HCEC 1CT (cell line): ENCODE measurements at regions not wholly inside any gene's neighbourhood (a gene's known extent, or its start where the extent isn't known, plus 50 kb on each side); places are given as distances from the start of the nearest gene placed in this dataset.
A peak's percentile ranks its signal among the peaks of the same experiment; 100 is the strongest.

Experiments
- DNase-seq: peaks from one replicate; pipeline ENCODE4 v3.0.0-alpha.2; 2017

DNA sequence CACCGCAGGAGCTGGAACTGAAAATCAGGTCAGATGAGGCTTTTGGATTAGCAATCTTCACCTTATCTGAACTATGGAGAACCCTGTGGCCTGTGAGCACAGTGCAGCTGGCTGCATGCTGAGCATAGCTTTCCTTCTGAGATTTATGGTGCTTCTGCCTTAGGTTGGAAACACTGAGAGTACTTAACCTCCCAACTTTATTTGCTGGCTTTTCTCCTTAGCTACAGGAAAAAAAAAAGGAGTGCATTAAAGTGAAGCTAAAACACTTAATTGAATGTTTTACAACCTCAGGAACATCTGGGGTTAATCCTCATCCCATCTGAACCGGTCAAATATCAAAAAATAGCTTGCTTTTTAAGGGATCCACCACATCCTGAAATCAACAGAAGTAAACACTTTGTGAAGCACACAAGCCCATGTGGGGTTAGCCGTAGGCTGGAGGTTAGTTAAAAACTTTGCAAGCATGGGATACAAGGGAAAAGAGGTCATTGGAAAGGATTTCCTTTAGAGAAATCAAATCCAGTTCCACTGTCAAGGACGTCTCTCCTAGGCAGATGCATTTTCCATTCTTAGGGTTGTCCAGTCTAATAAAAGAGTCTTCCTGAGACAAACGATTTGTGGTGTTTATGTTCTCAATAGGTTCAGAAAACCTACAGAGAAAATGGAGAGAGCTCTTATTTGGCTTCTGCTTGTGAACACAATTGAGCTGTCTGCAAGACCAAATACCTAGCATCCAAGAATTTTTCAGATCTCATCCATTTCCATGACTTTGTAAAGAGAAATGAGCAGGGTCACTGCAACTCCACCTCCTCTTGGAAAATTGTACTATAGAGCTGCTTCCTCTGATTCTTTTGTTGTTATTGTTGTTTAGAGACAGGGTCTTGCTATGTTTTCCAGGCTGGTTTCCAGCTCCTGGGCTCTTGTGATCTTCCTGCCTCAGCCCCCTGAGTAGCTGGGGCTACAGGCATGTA, 470.4 kb upstream of the IGFBP3 start:
- DNase-seq: peak; percentile 38

DNA sequence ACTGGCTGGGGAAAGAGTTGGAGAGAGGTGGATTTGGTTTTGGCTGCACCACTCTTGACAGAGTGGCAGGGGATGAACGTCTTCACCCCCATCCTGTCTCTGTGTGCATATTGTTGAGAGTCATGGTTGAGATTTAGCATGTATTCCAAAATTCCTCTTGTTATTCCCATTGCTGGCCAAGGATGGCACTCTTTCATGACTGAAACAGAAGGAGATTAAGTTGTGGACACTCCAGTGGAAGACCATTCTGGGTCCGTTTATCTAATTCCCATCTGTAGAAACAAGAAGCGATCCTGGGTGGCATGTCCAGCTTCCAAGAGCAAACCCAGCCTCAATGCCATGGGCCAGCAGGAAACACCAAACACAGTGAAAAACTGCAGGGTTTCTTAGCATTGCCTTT, 469.0 kb upstream of the IGFBP3 start:
- DNase-seq: peak; percentile 14

DNA sequence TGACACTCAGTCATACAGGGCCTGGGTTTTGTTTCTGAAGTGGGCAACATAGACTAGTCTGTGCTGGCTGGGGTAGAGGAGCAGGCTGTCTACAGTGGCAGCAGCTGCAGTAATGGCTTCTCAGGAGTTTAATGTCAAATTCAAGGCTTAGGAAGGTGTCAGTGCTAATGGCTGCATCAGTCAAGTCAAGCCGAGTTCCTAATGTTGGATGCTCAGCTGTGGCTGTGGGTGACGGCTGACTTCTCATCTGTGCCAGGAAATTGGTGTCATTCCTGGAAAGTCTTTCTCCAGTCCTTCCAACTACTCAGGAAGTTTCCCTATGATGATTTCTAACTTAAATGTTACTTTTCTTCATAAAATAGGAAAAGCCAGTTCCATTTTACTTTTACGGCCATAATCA, 468.1 kb upstream of the IGFBP3 start:
- DNase-seq: no peak

DNA sequence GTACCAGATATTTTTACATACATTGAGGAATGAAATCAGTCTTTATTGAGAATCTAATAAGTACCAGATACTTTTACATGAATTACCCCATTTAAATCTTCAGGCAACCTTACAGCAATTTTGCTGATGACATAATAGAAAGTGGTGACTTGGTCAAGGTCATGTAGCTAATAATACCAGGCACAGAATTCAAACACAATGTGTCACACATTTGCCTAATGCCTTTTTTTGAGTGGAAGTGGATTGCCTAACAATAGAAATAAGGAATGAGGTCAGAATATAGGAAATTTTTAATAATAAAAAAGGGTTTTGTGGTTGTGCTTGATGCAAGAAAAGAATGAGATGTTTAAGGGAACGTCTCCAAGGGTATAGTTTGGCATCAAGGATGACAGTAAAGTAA, 466.6 kb upstream of the IGFBP3 start:
- peak; percentile 78 for DNase-seq

DNA sequence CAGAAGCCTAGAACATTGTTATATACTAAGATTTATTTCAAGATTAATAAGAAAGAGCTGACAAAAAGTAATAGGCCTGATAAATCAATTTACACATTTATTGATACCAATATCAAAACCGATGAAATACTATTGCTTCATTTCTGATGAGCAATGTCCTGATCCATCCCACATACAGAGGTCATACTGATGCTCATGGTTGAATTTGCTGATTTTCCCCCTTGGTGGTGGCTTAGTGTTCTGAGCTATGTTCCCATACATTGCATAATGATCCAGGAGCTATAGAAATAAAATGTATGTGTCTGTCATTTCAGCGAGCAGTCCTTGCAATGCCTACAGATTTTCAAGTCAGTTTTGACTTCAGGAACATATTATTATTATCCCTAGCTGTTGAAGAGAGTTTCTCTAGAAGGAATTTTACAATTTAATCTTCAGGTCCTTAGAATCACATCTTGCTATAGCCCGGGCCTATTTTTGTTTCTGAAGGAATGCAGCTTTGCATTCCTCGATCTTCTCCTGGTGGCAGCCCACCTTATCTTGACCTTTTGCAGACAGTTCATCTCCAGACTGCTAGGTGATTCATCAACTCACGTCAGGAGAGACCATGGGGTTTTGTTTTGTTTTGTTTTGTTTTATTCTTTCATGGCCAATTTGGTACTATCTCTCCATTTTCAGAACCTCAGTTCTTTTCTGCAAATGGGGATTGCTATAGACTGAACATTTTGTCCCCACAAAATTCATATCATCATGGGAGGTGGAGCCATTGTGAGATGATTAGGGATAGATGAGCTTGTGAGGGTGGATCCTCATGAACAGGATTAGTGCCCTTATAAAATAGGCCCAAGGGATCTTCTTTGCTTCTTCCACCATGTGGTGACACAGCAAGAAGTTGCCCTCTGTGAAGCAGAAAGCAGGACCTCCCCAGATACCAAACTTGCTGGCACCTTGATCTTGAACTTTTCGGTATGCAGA, 465.6 kb upstream of the IGFBP3 start:
- DNase-seq: peak; percentile 10

DNA sequence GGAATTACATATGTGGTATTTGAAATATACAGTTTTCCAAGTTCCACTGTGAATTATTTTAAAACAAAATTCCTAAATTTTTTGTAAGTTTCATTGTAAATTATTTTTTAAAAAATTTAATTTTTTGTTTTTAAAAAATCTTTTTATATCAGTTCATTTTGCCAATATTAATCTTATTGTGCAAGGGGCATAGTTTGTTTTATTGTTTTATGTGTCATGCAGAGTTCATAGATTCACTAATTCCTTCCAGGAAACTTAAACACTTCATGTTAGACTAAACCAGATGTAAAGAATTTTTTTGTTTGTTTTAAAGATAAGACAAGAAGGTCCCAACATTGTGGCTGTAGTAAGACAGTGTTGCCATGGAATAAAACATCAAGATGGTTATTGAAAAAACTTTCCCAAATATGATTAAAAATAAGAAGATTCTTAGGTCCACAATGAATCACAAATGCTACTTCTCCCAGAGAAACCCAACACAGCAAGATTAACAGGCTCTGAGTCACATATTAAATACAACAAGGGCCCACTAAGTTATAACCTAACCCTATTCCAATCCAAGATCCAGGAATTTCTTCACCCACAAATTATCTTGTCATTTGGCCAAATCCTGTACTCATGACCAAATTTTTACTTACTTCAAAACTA, 464.7 kb upstream of the IGFBP3 start:
- DNase-seq: peak; percentile 98

DNA sequence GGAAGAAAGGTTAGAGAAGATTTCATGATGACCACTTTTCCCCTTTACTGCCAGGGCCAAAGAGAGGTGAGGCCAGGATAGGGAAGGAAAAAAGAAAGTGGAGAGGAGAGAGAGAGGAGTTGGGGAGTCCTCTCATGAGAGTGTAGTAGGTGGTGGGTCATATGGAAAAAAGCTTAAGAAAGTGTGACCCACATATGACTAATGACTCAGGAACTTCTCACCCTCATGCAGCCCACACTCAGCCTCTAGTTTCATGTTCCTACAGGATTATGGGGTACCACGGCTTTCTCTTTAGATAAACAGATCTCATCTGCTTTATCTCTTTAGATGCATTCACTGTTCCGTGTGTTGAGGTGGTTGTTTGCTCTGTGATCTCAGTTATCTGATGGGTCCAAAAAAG, 462.5 kb upstream of the IGFBP3 start:
- peak; percentile 88 for DNase-seq

DNA sequence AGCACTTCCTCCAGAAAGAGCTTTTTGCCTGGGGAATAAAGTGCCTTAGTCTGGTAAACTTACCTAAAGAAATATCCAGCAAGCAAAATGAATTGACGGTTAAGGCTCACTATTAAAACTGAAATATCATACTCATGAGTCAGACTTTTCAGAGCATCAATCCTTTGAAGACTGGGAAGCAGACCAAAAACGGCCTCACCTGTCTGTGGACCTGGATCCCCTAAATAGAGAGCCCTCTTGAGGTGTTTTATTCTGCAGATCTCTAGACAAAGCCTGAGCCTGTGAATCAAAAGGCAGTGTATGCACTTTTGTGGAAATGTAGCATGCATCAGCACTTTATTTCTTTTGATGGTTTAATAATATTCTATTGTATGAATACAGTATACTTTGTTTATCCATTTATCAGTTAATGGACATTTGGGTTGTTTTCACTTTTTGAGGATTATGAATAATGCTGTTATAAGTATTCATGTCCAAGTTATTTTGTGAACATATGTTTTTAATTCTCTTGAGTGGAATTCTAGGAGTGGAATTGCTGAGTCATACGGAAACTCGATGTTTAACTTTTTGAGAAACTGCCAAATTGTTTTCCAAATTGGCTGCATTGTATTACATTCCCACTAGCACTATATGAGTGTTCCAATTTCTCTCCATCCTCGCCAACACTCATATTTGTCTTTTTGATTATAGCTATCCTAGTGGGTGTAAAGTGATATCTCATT, 449.0 kb upstream of the IGFBP3 start:
- peak; percentile 95 for DNase-seq

DNA sequence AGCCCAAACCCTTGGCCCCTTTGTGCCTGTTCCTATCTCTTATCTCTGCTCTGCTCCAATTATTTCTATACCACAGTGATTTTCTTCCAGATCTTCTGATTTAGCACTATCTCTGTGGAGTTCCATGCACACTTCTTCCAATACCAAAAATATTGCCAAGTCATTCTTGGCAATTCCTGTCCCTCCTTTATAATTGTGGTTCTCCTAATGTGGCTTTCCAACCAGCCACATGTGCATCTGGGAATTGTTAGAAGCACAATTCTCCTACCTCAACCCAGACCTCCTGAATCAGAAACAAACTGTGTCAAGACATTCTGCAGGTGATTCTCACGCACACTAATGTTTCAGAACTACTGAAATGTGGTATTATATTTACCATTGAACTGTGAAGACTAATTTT, 447.8 kb upstream of the IGFBP3 start:
- no peak for DNase-seq

DNA sequence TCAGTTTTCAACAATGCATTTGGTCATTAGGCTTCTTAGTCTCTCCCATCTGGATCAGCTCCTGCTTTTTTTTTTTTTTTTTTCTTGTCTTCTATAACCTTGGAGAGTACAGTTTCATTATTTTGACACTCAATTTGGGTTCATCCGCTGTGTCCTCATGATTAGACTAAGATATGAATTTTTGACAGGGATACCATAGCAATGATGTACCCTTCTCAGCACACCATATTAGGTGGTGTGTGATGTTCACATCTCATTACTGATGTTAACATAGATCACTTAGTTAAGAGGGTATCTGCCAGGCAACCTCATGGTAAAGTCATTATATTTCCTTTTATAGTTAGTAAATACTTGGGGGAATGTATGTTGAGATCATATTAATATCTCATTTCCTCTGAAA, 445.5 kb upstream of the IGFBP3 start:
- no peak for DNase-seq

DNA sequence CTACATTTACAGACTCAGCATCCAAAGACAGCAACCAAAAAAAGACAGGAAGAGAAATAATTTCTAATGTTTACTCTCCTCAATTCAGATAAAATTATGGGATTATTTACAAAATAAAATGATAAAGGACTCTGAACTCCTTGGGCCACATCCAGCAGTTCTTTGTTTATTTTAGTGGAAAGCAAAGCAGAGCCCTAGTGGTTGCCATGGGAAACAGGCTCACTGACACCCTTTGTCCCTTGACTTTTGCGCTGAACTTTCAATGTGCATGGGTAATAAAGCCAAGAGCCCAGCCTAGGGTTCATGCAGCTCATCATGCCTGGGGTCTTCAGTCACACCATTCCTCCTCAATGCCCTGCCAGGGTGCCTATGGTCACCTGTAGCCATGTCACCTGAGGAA, 442.6 kb upstream of the IGFBP3 start:
- DNase-seq: no peak

DNA sequence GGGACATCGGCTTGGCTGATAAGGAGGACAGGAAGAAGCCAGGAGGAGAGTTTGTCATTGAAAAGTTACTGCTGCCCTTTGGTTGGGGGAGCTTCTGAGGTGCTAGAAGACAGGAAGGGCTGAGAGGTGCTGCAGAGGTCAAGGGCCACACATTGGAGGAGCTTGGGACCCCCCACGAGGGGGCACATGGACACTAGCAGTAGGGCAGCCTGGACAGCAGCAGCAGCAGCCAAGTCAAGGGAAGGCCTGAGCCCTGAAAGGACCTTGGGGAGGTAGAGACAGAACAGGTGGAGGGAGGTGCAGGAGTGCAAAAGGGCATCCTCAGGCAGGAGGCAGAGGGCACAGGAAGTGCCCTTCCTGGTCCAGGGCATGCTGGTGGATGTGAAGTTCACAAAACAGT, 439.7 kb upstream of the IGFBP3 start:
- DNase-seq: no peak

DNA sequence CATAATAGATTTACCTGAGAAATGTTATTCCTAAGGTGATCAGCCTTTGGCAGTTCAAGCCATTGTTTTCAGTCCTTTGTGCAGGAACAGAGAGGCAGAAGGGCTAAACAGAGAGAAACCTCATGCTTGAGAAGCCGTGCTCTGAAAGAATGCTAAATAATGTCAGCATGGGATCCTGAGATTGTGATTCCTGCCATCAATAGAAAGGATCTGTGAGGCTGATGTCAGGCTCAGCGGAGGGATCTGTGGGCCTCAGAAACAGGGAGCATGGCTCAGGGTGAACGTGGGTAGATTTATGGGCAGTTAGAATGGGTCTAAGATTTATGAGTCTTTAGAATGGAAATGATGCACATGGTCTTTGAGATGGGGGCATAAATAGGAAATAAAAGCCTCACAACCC, 439.2 kb upstream of the IGFBP3 start:
- no peak for DNase-seq

DNA sequence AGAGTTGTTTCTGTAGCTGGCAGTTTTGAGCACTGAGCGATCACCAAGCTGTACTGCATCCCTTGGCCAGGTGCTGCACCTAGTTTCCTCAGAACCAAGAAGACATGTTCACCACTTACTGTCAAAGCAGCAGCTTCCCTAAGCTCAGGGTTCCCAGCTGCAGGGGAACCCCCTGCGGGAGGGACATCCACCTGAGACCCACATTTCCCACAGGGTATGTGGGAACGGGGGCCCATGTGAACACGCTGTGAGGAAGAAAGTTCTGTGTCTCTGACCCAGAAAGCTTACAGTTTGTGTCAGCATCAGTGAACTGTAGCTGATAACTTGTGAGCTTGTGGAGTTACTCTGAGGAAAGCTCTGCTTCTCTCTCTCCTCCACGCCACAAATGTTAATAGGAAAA, 436.8 kb upstream of the IGFBP3 start:
- no peak for DNase-seq

DNA sequence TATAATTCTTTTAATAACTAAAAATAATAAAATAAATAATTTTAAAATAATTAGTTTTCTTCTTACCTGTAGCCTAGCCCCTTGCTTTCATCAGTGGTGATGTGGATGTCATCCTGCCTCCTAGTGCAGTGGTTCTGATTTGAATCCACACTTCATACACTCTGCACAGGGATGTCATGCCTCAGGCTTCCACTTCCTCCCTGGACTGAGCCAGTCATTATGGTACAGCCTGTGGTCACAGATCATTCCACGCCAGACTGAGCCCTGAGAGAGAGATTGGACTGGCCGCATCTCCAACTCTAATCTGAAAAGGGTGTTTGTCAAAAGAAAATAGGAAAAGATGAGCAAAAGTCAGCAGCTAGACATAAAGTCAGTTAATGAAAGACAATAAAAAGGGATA, 436.2 kb upstream of the IGFBP3 start:
- no peak for DNase-seq

DNA sequence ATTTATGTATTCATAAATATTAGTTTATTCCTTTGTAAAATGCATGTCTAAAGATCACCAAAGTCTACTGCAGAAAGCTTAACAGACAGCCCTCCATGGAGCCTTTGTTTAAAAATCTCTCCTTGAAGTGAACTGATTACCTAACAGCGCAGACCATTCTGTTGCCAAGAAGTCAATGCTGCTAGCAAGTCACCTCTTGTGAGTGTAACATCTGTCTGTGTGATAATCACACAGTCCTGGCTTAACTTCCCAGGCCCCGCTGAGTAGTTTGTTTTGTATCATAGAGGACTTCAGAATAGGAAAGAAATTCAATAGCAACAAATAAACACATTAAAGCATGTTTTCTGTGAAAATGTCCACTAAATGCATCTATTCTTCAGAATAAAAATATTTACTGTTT, 435.3 kb upstream of the IGFBP3 start:
- DNase-seq: no peak

DNA sequence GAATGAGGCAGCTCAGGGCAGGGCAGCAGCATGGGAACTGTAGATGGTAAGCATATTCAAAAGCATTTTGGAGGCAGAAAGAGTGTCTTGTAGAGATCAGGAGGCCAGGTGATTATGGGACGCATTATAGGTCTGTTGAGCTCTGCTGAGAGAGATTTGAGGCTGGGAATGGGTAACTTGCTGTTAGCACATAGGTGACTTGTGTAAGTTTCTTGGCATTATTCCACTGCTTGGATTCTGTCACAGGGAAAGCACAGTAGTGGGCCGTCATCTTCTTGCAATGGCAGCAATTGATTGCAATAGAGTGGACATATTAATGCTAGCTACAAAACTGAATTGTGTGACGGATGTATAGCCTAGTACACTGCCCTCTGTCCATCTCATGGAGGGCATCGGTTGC, 434.3 kb upstream of the IGFBP3 start:
- no peak for DNase-seq

DNA sequence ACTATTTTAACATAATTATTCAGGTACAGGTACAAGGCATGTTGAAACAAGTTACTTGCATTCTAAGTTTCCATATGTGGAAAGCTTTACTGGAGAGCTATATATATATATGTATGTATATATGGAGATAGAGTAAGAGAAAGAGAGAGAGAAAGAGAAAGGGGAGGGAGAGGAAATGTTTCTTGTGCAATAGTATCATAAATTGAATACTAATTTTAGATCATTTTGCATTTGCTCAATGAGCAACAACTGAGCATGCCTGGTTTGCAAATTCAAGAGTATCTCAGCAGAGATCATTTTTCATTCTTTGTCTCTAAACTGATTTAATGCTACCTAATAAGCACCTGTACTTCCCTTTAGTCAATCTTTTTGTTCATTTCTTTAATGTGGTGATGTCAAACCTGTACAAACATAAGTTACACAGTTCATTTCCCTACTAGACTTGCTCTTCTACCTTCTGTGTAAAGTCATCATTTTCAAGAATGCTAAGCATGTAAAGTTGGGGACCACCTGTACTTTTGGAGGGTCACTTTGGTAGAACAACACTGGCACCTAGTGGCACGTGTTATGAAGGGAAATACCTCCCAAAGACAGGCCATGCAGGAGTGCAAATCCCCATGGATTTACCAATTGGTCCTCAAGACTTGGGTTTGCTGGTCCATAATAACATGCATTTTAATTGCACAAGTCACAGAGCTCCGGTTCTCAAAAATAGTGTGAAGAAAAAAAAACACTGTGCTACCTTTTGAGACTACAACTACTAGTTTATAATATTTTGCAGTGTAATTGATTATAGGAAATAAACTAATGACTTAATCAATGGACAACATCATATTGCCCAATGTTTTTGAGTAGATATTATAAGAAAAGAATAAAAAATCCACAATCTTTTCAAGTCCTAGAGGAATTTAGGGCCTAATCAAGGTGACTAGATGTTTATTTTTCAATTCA, 431.2 kb upstream of the IGFBP3 start:
- DNase-seq: peak; percentile 49

DNA sequence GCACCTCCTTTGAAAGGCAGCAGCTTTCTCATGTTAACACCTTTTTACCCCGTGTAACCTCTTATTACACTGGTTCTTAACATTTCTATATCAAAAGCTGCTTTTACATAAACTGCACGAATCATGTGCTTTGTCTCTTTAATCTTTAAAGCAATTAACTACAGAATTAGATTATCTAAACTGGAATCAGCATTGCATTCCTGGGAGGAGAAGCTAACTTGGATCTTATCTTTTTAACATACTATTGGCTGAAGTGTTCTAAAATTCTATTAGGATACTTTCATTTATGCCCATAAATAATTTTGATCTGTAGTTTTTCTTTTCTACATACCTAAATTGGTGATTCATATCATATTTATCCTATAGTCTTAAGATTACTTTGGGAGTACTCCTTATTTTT, 428.4 kb upstream of the IGFBP3 start:
- no peak for DNase-seq

DNA sequence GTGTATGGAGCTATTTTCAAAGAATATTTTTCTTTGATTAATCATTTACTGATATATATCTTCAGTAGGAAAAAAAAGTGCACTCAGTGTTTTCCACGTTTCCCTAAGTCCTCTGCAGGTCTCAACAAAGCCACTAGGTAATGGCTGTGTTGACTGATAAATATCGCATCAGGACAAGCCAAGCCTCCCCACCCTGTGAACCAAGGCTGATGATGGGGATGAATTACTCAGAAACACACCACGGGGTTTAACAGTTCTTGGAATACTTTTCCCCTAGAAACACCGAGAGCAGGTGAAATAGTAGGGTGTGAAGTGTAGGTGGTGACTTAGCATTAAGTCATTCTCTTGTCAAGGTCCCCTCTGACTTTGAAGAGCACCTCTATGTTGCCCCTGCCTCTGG, 423.5 kb upstream of the IGFBP3 start:
- no peak for DNase-seq

DNA sequence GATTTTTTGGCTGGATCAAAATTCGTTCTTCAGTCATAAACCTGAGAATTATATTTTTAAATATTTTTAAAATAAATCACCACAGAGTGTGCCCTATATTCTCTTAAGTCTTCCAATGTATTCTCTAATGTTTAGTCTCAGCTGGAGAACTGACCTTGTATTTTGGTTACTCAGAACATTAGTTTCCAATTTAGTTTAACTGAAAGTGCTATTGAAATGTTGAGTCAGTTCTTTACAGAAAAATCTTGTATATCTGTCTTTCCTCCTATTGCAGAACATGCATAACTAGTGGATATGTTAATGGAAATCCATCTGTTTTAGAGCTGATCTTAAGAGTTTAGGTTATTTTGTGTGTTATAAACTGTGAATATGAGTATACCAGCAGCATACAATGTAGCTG, 422.7 kb upstream of the IGFBP3 start:
- DNase-seq: no peak
